NCI-H2081 (cell line): ENCODE measurements at regions not wholly inside any gene's neighbourhood (a gene's known extent, or its start where the extent isn't known, plus 50 kb on each side); places are given as distances from the start of the nearest gene placed in this dataset.
A peak's percentile ranks its signal among the peaks of the same experiment; 100 is the strongest.
"Not testable (repeated sequence)": the region's sequence is repeated elsewhere in the genome, so short reads cannot be mapped to it uniquely, and the experiment has no call there.

Experiments
- DNase-seq, 2 experiments: peaks; one replicate each; lab custom pipeline; 2025; lab: John Stamatoyannopoulos, UW

DNA sequence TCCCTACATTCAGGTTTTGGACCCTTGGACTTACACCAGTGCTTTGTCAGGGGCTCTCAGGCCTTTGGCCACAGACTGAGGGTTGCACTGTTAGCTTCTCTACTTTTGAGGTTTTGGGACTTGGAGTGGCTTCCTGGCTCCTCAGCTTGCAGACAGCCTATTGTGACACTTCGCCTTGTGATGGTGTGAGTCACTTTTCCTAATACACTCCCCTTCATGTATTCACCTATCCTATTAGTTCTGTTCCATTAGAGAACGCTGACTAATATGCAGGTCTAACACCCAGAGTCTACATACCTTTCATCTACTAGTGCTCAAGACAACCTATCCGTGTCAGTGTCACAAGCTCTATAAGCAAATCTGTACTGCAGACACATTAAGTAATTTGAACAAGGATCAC, 605.3 kb downstream of the KCNT2 start:
- DNase-seq = no peak

DNA sequence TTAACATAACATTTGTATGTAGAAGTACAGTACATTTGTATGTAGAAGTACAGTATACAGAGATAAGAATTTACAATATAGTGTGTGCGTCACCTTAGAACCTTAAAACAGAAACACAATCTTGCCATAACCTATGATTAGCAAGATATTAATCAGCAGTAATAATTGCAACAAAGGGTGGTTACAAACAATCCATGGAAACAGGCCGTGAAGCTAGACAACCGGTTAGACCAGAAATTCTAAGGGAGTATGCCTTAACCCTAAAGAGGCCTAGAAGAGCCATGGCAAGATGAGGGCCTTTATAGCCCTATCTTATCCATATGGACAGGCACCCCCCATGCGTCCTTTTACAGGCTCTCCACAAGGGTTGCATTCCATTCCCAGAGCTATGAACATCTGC, 605.9 kb downstream of the KCNT2 start:
- not testable (repeated sequence) for DNase-seq

DNA sequence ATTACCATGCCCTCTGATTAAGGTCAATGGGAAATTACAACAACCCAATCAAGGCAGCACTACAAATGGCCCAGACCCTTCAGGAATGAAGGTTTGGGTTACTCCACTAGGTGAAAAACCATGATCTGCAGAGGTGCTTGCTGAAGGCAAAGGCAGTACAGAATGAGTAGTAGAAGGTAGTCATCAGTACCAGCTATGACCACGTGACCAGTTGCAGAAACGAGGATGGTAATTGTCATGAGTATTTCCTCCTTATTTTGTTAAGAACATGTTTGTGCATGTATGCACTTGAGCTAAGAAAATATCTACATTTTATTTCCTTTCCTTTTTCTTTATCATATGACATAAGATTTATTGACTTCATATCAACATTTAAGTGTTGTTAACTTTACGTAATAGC, 607.1 kb downstream of the KCNT2 start:
- no peak for DNase-seq

DNA sequence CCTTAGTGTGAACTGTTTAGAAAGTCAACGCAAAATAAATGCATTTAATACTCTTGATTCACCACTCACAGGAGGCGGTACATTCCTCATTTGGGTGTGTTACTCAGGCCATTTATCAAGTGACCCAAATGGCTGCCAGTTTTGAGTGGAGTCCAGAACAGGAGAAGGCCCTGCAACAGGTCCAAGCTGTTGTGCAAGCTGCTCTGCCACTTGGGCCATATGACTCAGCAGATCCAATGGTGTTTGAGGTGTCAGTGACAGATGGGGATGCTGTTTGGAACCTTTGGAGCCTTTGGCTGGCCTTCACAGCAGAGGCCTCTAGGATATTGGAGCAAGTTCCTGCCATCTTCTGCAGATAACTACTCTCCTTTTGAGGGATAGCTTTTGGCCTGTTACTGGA, 609.2 kb downstream of the KCNT2 start:
- DNase-seq = no peak

GRCh38 chr1:195981448-195982139, 626.6 kb downstream of the KCNT2 start:
- DNase-seq = no peak

- DNase-seq = no peak
Observed at GRCh38 chr1:195979646-195980045, 628.6 kb downstream of the KCNT2 start.

DNA sequence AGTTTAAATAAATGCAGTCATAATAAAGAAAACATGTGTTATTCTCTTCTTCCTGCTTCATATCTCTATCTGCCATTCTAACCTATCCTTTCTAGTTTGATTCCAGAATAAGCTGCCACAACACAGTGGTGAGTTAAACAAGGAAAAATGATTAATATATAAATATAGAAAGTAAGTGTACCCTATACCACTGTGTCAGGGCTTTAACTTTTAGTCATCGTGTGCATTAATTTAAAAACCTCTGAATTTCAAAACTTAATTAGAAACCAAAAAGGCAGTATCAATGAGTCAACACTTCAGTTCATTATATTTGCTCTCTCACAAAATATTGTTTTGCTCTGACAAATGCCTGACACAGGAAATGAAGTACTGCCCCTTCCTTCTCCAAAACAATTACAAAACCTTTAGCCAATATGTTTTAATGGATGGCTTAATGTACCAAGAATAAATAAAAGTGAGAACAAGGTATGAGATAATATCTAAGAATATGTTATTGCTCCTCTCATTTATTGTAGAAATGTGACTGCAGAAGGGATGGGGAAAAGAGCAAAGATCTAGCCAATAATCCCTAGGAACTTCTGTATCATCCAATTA, 634.8 kb downstream of the KCNT2 start:
- peak in 1 of 2 experiments; percentile 11 for DNase-seq

DNA sequence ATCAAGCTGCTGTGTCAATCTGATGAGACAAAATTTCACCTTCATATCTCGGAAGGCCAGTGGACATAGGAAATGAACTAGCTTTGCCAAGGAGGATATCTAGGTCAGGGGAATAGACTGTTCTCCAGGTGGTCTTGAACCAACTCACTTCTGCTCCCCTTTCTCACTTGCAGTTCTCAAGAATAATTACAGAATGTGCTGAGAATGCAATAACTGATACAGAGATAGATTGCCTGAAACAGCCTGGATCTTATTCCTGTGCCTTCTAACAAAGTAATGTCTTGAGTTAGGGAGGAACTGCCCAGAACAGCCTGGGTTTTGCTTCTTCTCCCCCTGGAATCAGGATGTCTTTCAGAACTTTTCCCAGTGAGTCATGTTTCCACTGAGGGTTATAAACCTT, 636.7 kb downstream of the KCNT2 start:
- no peak for DNase-seq

DNA sequence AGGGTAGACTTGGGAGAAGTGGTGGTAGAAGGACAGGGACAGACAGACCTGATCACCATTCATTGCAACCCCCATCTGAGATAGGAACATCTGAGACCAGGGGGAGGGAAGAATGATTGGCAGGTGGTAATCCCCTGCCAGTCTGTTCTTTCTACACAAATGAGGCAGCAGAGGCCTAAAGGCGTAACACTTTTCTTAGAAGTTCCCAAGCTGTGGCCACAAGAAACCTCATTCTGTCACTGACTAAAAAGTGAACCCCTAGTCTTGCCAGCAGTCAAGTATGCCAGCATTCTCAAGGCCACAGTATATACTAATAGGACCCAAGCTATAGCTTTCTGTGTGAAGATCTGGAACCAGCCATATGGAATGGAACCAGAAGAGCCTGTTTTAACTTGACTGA, 638.0 kb downstream of the KCNT2 start:
- no peak for DNase-seq

- DNase-seq = no peak
Observed at GRCh38 chr1:195965475-195965874, 642.8 kb downstream of the KCNT2 start.

DNA sequence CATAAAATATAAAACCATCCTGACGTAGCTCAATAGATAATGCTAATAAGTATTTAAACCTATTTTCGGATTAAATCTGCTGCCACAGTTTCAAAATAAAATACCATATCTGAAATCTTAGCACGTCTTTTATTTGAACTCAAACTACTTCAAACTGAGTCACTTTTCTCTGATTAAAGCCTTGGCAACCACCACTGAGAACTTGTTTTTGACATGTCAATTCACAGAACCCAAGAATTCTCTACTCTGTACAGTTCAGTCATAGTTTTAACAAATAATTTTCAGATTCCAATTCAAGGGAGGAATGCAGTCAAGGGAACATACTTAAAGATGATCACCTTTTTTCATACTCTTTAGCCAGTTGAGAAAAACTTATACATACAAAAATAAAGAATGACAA, 643.2 kb downstream of the KCNT2 start:
- no peak for DNase-seq

DNA sequence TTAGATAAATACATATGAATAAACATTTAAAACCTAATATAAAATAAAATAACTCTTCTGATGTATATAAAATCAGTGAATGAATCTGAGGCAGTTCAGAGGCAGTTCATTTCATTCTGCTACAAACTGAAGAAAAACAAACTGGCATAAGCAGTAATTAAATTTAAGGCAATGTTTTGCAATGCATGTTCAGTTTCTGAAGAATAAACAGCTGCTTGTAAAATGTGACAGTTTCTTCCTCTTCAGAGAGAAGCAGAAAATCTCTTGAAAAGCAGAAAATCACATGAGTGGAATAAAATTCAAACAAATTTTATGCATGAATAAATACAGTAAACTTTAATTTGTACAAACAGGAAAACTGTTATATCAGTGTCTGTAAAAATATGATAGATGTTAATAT, 643.7 kb downstream of the KCNT2 start:
- no peak for DNase-seq

DNA sequence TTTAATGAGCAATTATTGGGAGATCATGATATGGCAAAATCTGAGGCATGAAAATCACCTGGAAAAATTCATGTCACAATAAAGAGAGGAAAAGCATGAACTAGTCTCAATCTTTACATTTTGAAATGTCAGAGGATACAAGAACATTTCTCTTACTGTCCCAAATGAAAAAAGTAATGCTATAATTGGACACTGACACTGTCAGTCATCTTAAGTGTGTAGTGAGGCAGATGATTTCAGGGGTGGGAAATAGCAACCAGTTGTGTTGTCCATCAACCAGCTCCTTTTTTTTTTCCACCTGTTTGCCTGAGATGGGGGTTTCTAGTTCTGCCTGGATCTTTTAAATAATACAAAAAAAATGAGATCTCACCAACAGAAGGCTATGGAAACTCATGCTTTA, 646.2 kb downstream of the KCNT2 start:
- no peak for DNase-seq

DNA sequence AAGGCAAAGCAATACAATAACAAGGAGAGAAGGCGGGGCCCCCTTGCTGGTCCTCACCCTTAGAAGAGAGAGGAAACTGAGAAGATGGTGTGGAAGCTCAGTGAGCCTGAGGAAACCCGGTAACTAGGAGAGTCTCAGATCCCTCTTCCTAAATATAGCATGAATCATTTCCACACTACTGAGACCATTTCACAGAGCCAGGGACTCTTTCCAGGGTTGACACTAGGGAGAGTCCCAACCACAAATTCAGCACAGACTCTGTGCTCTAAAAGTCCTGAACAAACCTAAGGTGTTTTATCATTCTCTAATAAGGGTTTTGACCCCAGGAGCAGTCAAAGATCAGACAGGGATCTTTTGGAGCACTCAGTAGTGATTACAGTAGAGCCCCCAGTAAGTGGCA, 647.7 kb downstream of the KCNT2 start:
- no peak for DNase-seq

DNA sequence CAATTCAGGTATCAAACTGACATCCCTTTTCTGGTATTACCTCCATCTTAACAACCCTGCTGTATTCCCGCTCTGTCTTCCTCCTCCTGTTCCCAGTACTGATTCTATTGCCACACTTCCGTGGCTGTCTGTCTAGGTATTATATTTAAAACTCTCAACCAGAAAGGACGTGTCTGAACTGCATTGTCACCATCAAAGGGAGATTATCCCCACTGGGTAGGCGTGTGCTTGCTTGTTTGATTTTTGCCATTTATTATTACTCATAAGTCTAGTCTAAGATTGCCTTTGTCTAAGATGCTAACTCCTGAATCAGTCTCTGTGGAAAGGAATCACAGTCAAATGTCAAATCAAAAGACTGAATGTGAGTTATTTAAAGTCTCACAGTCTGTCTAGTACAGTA, 650.1 kb downstream of the KCNT2 start:
- no peak for DNase-seq

- no peak for DNase-seq
Observed at GRCh38 chr1:195956845-195957244, 651.4 kb downstream of the KCNT2 start.

DNA sequence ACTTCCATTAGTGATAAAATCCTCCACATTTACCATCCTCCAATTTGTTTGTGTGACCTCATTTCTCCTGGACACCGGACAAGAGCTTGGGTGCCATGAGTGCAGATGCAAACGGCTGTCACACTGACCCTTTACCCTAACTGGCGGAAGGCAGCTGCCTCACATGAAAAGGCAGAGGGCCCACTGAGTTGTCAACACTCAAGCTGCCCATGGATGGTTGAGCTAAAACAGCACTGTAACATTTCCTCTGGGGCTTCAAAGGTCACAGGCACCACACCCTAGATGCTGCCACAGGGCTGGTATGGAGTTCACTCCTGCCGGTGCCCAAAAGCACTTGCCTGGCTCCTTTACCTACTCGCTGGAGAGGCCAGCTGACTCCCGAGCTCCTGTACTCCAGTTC, 653.4 kb downstream of the KCNT2 start:
- DNase-seq = no peak

- no peak for DNase-seq
Observed at GRCh38 chr1:195951313-195951712, 656.9 kb downstream of the KCNT2 start.

- no peak for DNase-seq
Observed at GRCh38 chr1:195948123-195948895, 659.9 kb downstream of the KCNT2 start.

GRCh38 chr1:195946500-195946899, 661.7 kb downstream of the KCNT2 start:
- DNase-seq = no peak

GRCh38 chr1:195941795-195942194, 666.4 kb downstream of the KCNT2 start:
- no peak for DNase-seq

DNA sequence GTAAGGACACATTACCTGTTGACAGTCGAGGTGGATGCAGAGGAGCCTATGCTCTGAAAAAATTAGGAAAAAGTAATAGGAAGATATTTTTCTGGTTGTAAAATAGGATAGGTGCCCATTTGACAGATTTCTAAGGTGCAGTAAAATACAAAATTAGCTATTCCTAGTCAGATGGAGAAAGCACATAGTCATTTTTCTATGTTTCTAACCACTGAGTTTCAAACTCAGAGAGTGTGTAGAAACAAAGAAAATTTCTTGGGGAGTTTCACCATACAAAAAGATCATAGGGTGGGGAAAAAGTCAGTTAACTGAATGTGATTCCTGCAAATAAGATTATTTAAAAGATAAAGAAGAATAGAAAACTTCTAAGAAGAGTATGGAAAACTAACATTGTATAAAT, 666.9 kb downstream of the KCNT2 start:
- DNase-seq = no peak

DNA sequence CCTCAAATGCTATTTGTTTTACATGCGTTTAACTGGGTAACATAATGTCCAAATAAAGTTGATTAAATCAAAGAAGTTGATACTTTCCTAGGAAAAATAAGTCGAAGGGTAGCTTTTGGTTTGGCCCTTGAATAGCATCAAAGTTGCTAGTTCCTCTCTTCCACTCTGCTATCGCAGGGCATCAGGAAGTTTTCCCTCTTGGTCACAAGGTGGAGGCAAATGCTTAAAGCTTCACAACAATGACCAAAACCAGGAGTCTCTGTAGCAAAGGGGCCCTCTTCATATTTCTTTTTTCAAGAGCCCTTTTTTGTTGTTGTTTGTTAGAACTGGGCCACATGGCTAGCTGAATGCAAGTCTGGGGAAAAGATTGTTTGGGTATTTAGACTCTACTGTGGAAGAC, 668.4 kb downstream of the KCNT2 start:
- peak; percentile 5 to 26 for DNase-seq
